CD14-positive monocyte (primary cell): ENCODE measurements at regions not wholly inside any gene's neighbourhood (a gene's known extent, or its start where the extent isn't known, plus 50 kb on each side); places are given as distances from the start of the nearest gene placed in this dataset.

Source experiments
- DNase-seq, 3 donors: peaks; one replicate each; pipeline ENCODE4 v3.0.0-alpha.2; 2011 to 2022
- H2AFZ ChIP-seq: 2 replicates; pipeline ENCODE4 v1.6.0; 2012; ENCODE audit warnings: mild to moderate bottlenecking, low read depth, low read length, inconsistent platforms; ENCODE audit not compliant: insufficient read depth, poor library complexity, severe bottlenecking
- H3K27ac ChIP-seq, 2 donors: 1 replicate in 1 of 2; 2 replicates in 1 of 2; pipeline ENCODE4 v1.5.1; 2012 to 2013; ENCODE audit warnings: low read length in 2 of 2, control low read depth in 1 of 2, inconsistent platforms in 1 of 2, low read depth in 1 of 2, mild to moderate bottlenecking in 1 of 2
- H3K27me3 ChIP-seq, 2 donors: one replicate each; pipeline versions ENCODE4 v1.6.0 to v1.6.1; 2011 to 2013; ENCODE audit warnings: low read length in 2 of 2; ENCODE audit not compliant: control insufficient read depth in 2 of 2, insufficient read depth in 2 of 2
- H3K36me3 ChIP-seq, 2 donors: replicated peaks in 1 of 2; 1 replicate in 1 of 2; 2 replicates in 1 of 2; pipeline versions ENCODE4 v1.5.1 to v1.6.1; 2012 to 2013; ENCODE audit warnings: low read length in 2 of 2, control low read depth in 1 of 2, inconsistent platforms in 1 of 2, mild to moderate bottlenecking in 1 of 2; ENCODE audit not compliant: insufficient read depth in 2 of 2, control insufficient read depth in 1 of 2
- H3K4me1 ChIP-seq, 2 donors: 1 replicate in 1 of 2; 2 replicates in 1 of 2; pipeline versions ENCODE4 v1.5.1 to v1.6.1; 2012 to 2013; ENCODE audit warnings: low read length in 2 of 2, control low read depth in 1 of 2, inconsistent platforms in 1 of 2, mild to moderate bottlenecking in 1 of 2, moderate library complexity in 1 of 2; ENCODE audit not compliant: insufficient read depth in 2 of 2, control insufficient read depth in 1 of 2
- H3K4me2 ChIP-seq: replicated peaks from 2 replicates; pipeline ENCODE3; 2012; ENCODE audit warnings: low read length, moderate library complexity, mild to moderate bottlenecking; ENCODE audit not compliant: poor library complexity, severe bottlenecking; ENCODE audit errors: extremely low read depth
- H3K4me3 ChIP-seq, 3 experiments: fragments of 200-600 bp in 1 of 3; sonication (generic) in 1 of 3; replicated peaks in 1 of 3; 1 replicate in 2 of 3; 2 replicates in 1 of 3; pipeline ENCODE4 v1.5.1; 2011 to 2013; ENCODE audit warnings: low read length in 3 of 3, mild to moderate bottlenecking in 3 of 3, control low read depth in 2 of 3, low read depth in 2 of 3, inconsistent platforms in 1 of 3, moderate library complexity in 1 of 3
- H3K79me2 ChIP-seq: 2 replicates; pipeline ENCODE4 v1.6.0; 2012; ENCODE audit warnings: mild to moderate bottlenecking, control low read depth, inconsistent platforms, low read length, moderate library complexity; ENCODE audit not compliant: insufficient read depth
- H3K9ac ChIP-seq: 2 replicates; pipeline ENCODE4 v1.6.0; 2017; ENCODE audit warnings: low read length, mild to moderate bottlenecking; ENCODE audit not compliant: insufficient read depth, poor library complexity, severe bottlenecking
- H3K9me3 ChIP-seq, 2 donors: replicated peaks in 1 of 2; 1 replicate in 1 of 2; 2 replicates in 1 of 2; pipeline versions ENCODE4 v1.5.1 to v1.6.1; 2012 to 2013; ENCODE audit warnings: low read length in 2 of 2, control low read depth in 1 of 2; ENCODE audit not compliant: control insufficient read depth in 1 of 2, insufficient read depth in 1 of 2
- H4K20me1 ChIP-seq: 2 replicates; pipeline ENCODE4 v1.6.0; 2012; ENCODE audit warnings: mild to moderate bottlenecking, low read length, control low read depth, moderate library complexity; ENCODE audit not compliant: insufficient read depth
- H3K27ac Mint-ChIP-seq, 7 donors: one replicate each; pipeline ENCODE4 v1.8.0; 2020; ENCODE audit warnings: mild to moderate bottlenecking in 7 of 7, mixed read lengths in 7 of 7, moderate library complexity in 6 of 7, inconsistent platforms in 2 of 7
- H3K27me3 Mint-ChIP-seq, 3 donors: one replicate each; pipeline ENCODE4 v1.8.0; 2021 to 2022; ENCODE audit warnings: low read depth in 3 of 3, mild to moderate bottlenecking in 3 of 3, mixed read lengths in 3 of 3, moderate library complexity in 3 of 3, inconsistent platforms in 1 of 3
- H3K36me3 Mint-ChIP-seq, 2 donors: one replicate each; pipeline ENCODE4 v1.8.0; 2020; ENCODE audit warnings: mixed read lengths in 2 of 2, inconsistent platforms in 1 of 2, mild to moderate bottlenecking in 1 of 2
- H3K4me1 Mint-ChIP-seq: one replicate; pipeline ENCODE4 v1.8.0; 2020; ENCODE audit warnings: mild to moderate bottlenecking, mixed read lengths
- H3K4me3 Mint-ChIP-seq, 2 donors: one replicate each; pipeline ENCODE4 v1.8.0; 2020; ENCODE audit warnings: mild to moderate bottlenecking in 2 of 2, mixed read lengths in 2 of 2, moderate library complexity in 1 of 2
- H3K9me3 Mint-ChIP-seq, 7 donors: one replicate each; pipeline ENCODE4 v1.8.0; 2020 to 2022; ENCODE audit warnings: mixed read lengths in 7 of 7, mild to moderate bottlenecking in 6 of 7, moderate library complexity in 6 of 7, inconsistent platforms in 2 of 7
- WGBS: methylation state at CpG from one replicate; pipeline ENCODE4 v1.1.5; 2013; ENCODE audit warnings: missing lambda C conversion rate; ENCODE audit not compliant: insufficient coverage; 5-methylcytosine and 5-hydroxymethylcytosine counted together
- intact Hi-C, 2 donors: fragments of 100-400 bp; cut with micrococcal nuclease; formaldehyde crosslinking; loops; one replicate each; pipeline versions ENCODE4 v1.15.0 to v1.15.1; 2023
- TF ChIP-seq, protein P1 (sequence below): fragments of 200-600 bp; IDR thresholded peaks from one replicate; pipeline ENCODE4 v1.8.0; 2022; ENCODE audit warnings: antibody characterized with exemption, mild to moderate bottlenecking

DNA sequence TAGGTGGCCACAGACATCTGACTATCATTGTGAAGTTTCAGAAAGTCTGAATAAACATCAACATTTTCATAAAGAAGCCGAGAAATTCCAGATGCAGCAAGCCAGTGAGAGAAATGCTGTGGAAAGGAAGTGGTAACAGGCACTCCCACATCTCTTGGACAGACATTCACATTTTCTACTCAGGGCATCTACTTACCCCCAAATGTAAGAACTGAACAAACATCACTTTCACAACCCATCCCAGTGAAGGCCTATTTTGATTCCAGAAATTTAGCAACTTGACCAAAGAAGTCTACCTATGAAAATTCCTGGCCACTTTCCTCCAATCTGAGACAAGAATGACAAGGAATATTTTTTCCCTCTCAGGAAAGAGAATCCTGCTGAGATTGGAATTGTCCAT, 224.8 kb upstream of the DCBLD2 start:
- H3K79me2 ChIP-seq: no peaks in the 10 kb centered on the region
- no peak overlapping the region for H3K9ac ChIP-seq
- no peaks in the 10 kb centered on the region for H3K9me3 ChIP-seq
- no CpG with 5 or more reads among the region's 1 CpG for WGBS
- no peak overlapping the region for H3K4me3 ChIP-seq
- no peak overlapping the region for H3K4me2 ChIP-seq
- no peaks in the 10 kb centered on the region for H4K20me1 ChIP-seq
- DNase-seq: no peak
- Mint-ChIP-seq H3K9me3 (peaks cover 0 to 1% (median 0%) of the 10 kb centered on the region in 7 donors), H3K27me3 (peaks cover 0 to 2% (median 2%) of the 10 kb centered on the region in 3 donors), H3K4me3 (no peak overlapping the region), H3K36me3 (no peaks in the 10 kb centered on the region), H3K27ac (no peak overlapping the region), H3K4me1 (no peaks in the 10 kb centered on the region)
- H3K36me3 ChIP-seq: no peaks in the 10 kb centered on the region
- no peak overlapping the region for H3K27ac ChIP-seq
- H2AFZ ChIP-seq: no peak overlapping the region
- TF ChIP-seq, protein P1, sequence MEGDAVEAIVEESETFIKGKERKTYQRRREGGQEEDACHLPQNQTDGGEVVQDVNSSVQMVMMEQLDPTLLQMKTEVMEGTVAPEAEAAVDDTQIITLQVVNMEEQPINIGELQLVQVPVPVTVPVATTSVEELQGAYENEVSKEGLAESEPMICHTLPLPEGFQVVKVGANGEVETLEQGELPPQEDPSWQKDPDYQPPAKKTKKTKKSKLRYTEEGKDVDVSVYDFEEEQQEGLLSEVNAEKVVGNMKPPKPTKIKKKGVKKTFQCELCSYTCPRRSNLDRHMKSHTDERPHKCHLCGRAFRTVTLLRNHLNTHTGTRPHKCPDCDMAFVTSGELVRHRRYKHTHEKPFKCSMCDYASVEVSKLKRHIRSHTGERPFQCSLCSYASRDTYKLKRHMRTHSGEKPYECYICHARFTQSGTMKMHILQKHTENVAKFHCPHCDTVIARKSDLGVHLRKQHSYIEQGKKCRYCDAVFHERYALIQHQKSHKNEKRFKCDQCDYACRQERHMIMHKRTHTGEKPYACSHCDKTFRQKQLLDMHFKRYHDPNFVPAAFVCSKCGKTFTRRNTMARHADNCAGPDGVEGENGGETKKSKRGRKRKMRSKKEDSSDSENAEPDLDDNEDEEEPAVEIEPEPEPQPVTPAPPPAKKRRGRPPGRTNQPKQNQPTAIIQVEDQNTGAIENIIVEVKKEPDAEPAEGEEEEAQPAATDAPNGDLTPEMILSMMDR: no peak
- H3K27me3 ChIP-seq: no peaks in the 10 kb centered on the region
- no peaks in the 10 kb centered on the region for H3K4me1 ChIP-seq
- intact Hi-C loops: no loop called here

DNA sequence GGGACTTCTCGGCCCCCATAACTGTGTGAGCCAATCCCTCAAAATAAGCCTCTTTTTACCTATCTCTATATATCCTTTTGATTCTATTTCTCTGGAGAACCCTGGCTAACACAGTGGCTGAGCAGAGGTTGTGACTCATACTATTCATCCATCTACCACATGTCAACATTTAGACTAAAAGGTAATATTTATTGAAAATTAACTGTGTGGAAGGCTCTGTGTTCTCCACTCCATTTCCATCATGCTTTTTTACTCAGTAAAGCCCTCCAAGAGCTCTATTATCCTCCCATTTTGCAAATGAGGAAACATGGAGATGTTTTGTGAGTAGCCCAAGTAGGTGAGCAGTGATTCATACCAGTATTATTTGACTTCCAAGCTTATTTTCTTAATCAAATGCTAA, 217.9 kb upstream of the DCBLD2 start:
- no peaks in the 10 kb centered on the region for H3K27me3 ChIP-seq
- H3K9ac ChIP-seq: no peak overlapping the region
- H3K79me2 ChIP-seq: no peaks in the 10 kb centered on the region
- no peak overlapping the region for H3K4me2 ChIP-seq
- Mint-ChIP-seq H3K27me3 (peaks cover 0 to 3% (median 0%) of the 10 kb centered on the region in 3 donors), H3K4me1 (no peaks in the 10 kb centered on the region), H3K9me3 (peaks cover 0 to 7% (median 4%) of the 10 kb centered on the region in 7 donors), H3K27ac (no peak overlapping the region), H3K36me3 (no peaks in the 10 kb centered on the region), H3K4me3 (no peak overlapping the region)
- peaks cover 0 to 3% of the 10 kb centered on the region in 2 donors for H3K9me3 ChIP-seq
- no peak overlapping the region for H3K4me3 ChIP-seq
- no peak for DNase-seq
- H2AFZ ChIP-seq: no peak overlapping the region
- H3K4me1 ChIP-seq: no peaks in the 10 kb centered on the region
- H4K20me1 ChIP-seq: no peaks in the 10 kb centered on the region
- intact Hi-C loops: no loop called here
- WGBS: 100% methylated on average over 1 of the region's 1 CpG
- TF ChIP-seq, protein P1: no peak
- H3K36me3 ChIP-seq: no peaks in the 10 kb centered on the region
- H3K27ac ChIP-seq: no peak overlapping the region
